Glutamatergic neuron (in vitro differentiated cells): ENCODE measurements at regions not wholly inside any gene's neighbourhood (a gene's known extent, or its start where the extent isn't known, plus 50 kb on each side); places are given as distances from the start of the nearest gene placed in this dataset.

Experiments
- DNase-seq: peaks from one replicate; pipeline ENCODE4 v3.0.0; 2022
- H3K27ac Mint-ChIP-seq: one replicate; pipeline ENCODE4 v1.8.0; 2020; ENCODE audit warnings: mild to moderate bottlenecking, mixed read lengths, inconsistent platforms; ENCODE audit not compliant: unreplicated experiment
- H3K27me3 Mint-ChIP-seq: one replicate; pipeline ENCODE4 v1.8.0; 2020; ENCODE audit warnings: mild to moderate bottlenecking, moderate library complexity, mixed read lengths, inconsistent platforms; ENCODE audit not compliant: unreplicated experiment
- H3K36me3 Mint-ChIP-seq: one replicate; pipeline ENCODE4 v1.8.0; 2020; ENCODE audit warnings: mild to moderate bottlenecking, mixed read lengths, inconsistent platforms; ENCODE audit not compliant: unreplicated experiment
- H3K4me1 Mint-ChIP-seq: one replicate; pipeline ENCODE4 v1.8.0; 2020; ENCODE audit warnings: mild to moderate bottlenecking, low read depth, mixed read lengths, inconsistent platforms; ENCODE audit not compliant: unreplicated experiment
- H3K4me3 Mint-ChIP-seq: one replicate; pipeline ENCODE4 v1.8.0; 2020; ENCODE audit warnings: mild to moderate bottlenecking, mixed read lengths, inconsistent platforms; ENCODE audit not compliant: unreplicated experiment
- H3K9me3 Mint-ChIP-seq: one replicate; pipeline ENCODE4 v1.8.0; 2020; ENCODE audit warnings: mild to moderate bottlenecking, moderate library complexity, mixed read lengths, inconsistent platforms; ENCODE audit not compliant: unreplicated experiment
- CTCF ChIP-seq: fragments of 200-600 bp; sonication (generic); IDR thresholded peaks from one replicate; pipeline ENCODE4 v1.5.0; 2021; ENCODE audit not compliant: partially characterized antibody, unreplicated experiment

- Mint-ChIP-seq H3K27me3 (no peaks in the 10 kb centered on the region), H3K4me1 (no peaks in the 10 kb centered on the region), H3K27ac (no peak overlapping the region)
Observed at GRCh38 chr5:61993295-61993927, 312.6 kb upstream of the KIF2A start.

GRCh38 chr5:61994171-61994570, 311.8 kb upstream of the KIF2A start:
- H3K27ac Mint-ChIP-seq, result no peak overlapping the region
- TF ChIP-seq CTCF, result no peak
- H3K36me3 Mint-ChIP-seq, result no peaks in the 10 kb centered on the region
- no peak overlapping the region for H3K4me3 Mint-ChIP-seq
- H3K27me3 Mint-ChIP-seq, result no peaks in the 10 kb centered on the region
- no peaks in the 10 kb centered on the region for H3K9me3 Mint-ChIP-seq
- H3K4me1 Mint-ChIP-seq, result no peaks in the 10 kb centered on the region
- no peak for DNase-seq

More at GRCh38 chr5:61993295-61993927, 312.6 kb upstream of the KIF2A start:
- H3K36me3 Mint-ChIP-seq, result no peaks in the 10 kb centered on the region
- DNase-seq, result no peak
- no peak overlapping the region for H3K4me3 Mint-ChIP-seq
- no peak for TF ChIP-seq CTCF
- H3K9me3 Mint-ChIP-seq, result no peaks in the 10 kb centered on the region

GRCh38 chr5:61995486-61995885, 310.5 kb upstream of the KIF2A start:
- Mint-ChIP-seq H3K36me3 (no peaks in the 10 kb centered on the region), H3K27ac (no peak overlapping the region), H3K4me3 (no peak overlapping the region), H3K4me1 (no peaks in the 10 kb centered on the region), H3K27me3 (no peaks in the 10 kb centered on the region), H3K9me3 (no peaks in the 10 kb centered on the region)
- DNase-seq, result no peak
- TF ChIP-seq CTCF, result no peak

GRCh38 chr5:61999371-61999770, 306.6 kb upstream of the KIF2A start:
- no peaks in the 10 kb centered on the region for H3K4me1 Mint-ChIP-seq
- H3K27me3 Mint-ChIP-seq, result no peaks in the 10 kb centered on the region
- H3K4me3 Mint-ChIP-seq, result no peak overlapping the region
- H3K9me3 Mint-ChIP-seq, result no peaks in the 10 kb centered on the region
- no peaks in the 10 kb centered on the region for H3K36me3 Mint-ChIP-seq
- no peak overlapping the region for H3K27ac Mint-ChIP-seq
- DNase-seq, result no peak
- no peak for TF ChIP-seq CTCF

GRCh38 chr5:62000646-62001045, 305.4 kb upstream of the KIF2A start:
- Mint-ChIP-seq H3K27ac (no peak overlapping the region), H3K4me1 (no peaks in the 10 kb centered on the region), H3K4me3 (no peak overlapping the region), H3K9me3 (no peaks in the 10 kb centered on the region), H3K27me3 (no peaks in the 10 kb centered on the region), H3K36me3 (no peaks in the 10 kb centered on the region)
- no peak for TF ChIP-seq CTCF
- no peak for DNase-seq
